Neural progenitor cell (in vitro differentiated cells): ENCODE measurements at regions not wholly inside any gene's neighbourhood (a gene's known extent, or its start where the extent isn't known, plus 50 kb on each side); places are given as distances from the start of the nearest gene placed in this dataset.

Experiments
- CTCF ChIP-seq: fragments of 200-600 bp; sonication (generic); IDR thresholded peaks from 2 replicates; pipeline ENCODE4 v1.5.1; 2017; ENCODE audit warnings: antibody characterized with exemption, mild to moderate bottlenecking
- EZH2 ChIP-seq: fragments of 200-600 bp; sonication (generic); IDR thresholded peaks from 2 replicates; pipeline ENCODE4 v1.6.1; 2017; ENCODE audit warnings: antibody characterized with exemption, mild to moderate bottlenecking, moderate library complexity
- EZH2phosphoT487 ChIP-seq: fragments of 200-600 bp; sonication (generic); IDR thresholded peaks from 2 replicates; pipeline ENCODE4 v1.6.1; 2017; ENCODE audit warnings: antibody characterized with exemption

- TF ChIP-seq EZH2 (no peak), CTCF (no peak), EZH2phosphoT487 (no peak)
Observed at GRCh38 chr14:44383636-44384035, 123.4 kb downstream of the FSCB start.
